ENCODE measurements at regions not wholly inside any gene's neighbourhood (a gene's known extent, or its start where the extent isn't known, plus 50 kb on each side); places are given as distances from the start of the nearest gene placed in this dataset.

- Mint-ChIP-seq H3K4me1 (no peaks in the 10 kb centered on the region), H3K36me3 (no peaks in the 10 kb centered on the region), H3K9me3 (peaks cover 0 to 2% (median 0%) of the 10 kb centered on the region in 7 donors), H3K27ac (no peak overlapping the region), H3K27me3 (ENCODE audit: low read depth in 3 of 3) (peaks cover 0 to 2% (median 0%) of the 10 kb centered on the region in 3 donors), H3K4me3 (no peak overlapping the region)
- Histone ChIP-seq H3K4me1 (ENCODE audit: control insufficient read depth in 1 of 2, insufficient read depth in 2 of 2, low read length in 2 of 2) (no peaks in the 10 kb centered on the region), H3K27me3 (ENCODE audit: control insufficient read depth in 2 of 2, insufficient read depth in 2 of 2, low read length in 2 of 2) (no peaks in the 10 kb centered on the region), H3K4me3 (replicated peaks in 1 of 3; ENCODE audit: low read depth in 2 of 3, low read length in 3 of 3) (no peak overlapping the region), H3K9ac (ENCODE audit: insufficient read depth, low read length, poor library complexity, severe bottlenecking) (no peak overlapping the region), H3K4me2 (replicated peaks; ENCODE audit: extremely low read depth, low read length, poor library complexity, severe bottlenecking) (no peak overlapping the region), H3K27ac (ENCODE audit: low read depth in 1 of 2, low read length in 2 of 2) (no peak overlapping the region), H4K20me1 (ENCODE audit: insufficient read depth, low read length) (no peaks in the 10 kb centered on the region), H3K36me3 (replicated peaks in 1 of 2; ENCODE audit: control insufficient read depth in 1 of 2, insufficient read depth in 2 of 2, low read length in 2 of 2) (no peaks in the 10 kb centered on the region), H3K9me3 (replicated peaks in 1 of 2; ENCODE audit: control insufficient read depth in 1 of 2, insufficient read depth in 1 of 2, low read length in 2 of 2) (no peaks in the 10 kb centered on the region), H3K79me2 (ENCODE audit: insufficient read depth, low read length) (no peaks in the 10 kb centered on the region), H2AFZ (ENCODE audit: insufficient read depth, low read depth, low read length, poor library complexity, severe bottlenecking) (no peak overlapping the region)
- WGBS (ENCODE audit: insufficient coverage), result no CpG with 5 or more reads among the region's 3 CpGs
- DNase-seq, result no peak
- TF ChIP-seq CTCF (IDR thresholded peaks at IDR 0.05), result no peak
- intact Hi-C loops (cut with micrococcal nuclease), result no loop called here
These were observed 435.3 kb downstream of the KLF12 start for GRCh38 chr13:73698859-73699258.

- Mint-ChIP-seq H3K4me3 (no peak overlapping the region), H3K27ac (no peak overlapping the region), H3K4me1 (no peaks in the 10 kb centered on the region), H3K27me3 (ENCODE audit: low read depth in 3 of 3) (peaks cover 0 to 2% (median 0%) of the 10 kb centered on the region in 3 donors), H3K9me3 (peaks cover 0 to 2% (median 0%) of the 10 kb centered on the region in 7 donors), H3K36me3 (no peaks in the 10 kb centered on the region)
- Histone ChIP-seq H3K27ac (ENCODE audit: low read depth in 1 of 2, low read length in 2 of 2) (no peak overlapping the region), H3K27me3 (ENCODE audit: control insufficient read depth in 2 of 2, insufficient read depth in 2 of 2, low read length in 2 of 2) (no peaks in the 10 kb centered on the region), H3K4me1 (ENCODE audit: control insufficient read depth in 1 of 2, insufficient read depth in 2 of 2, low read length in 2 of 2) (no peaks in the 10 kb centered on the region), H3K4me3 (replicated peaks in 1 of 3; ENCODE audit: low read depth in 2 of 3, low read length in 3 of 3) (no peak overlapping the region), H3K9me3 (replicated peaks in 1 of 2; ENCODE audit: control insufficient read depth in 1 of 2, insufficient read depth in 1 of 2, low read length in 2 of 2) (no peaks in the 10 kb centered on the region), H4K20me1 (ENCODE audit: insufficient read depth, low read length) (no peaks in the 10 kb centered on the region), H3K79me2 (ENCODE audit: insufficient read depth, low read length) (no peaks in the 10 kb centered on the region), H2AFZ (ENCODE audit: insufficient read depth, low read depth, low read length, poor library complexity, severe bottlenecking) (no peak overlapping the region), H3K4me2 (replicated peaks; ENCODE audit: extremely low read depth, low read length, poor library complexity, severe bottlenecking) (no peak overlapping the region), H3K9ac (ENCODE audit: insufficient read depth, low read length, poor library complexity, severe bottlenecking) (no peak overlapping the region), H3K36me3 (replicated peaks in 1 of 2; ENCODE audit: control insufficient read depth in 1 of 2, insufficient read depth in 2 of 2, low read length in 2 of 2) (no peaks in the 10 kb centered on the region)
- DNase-seq, result no peak
- intact Hi-C loops (cut with micrococcal nuclease), result no loop called here
- TF ChIP-seq CTCF (IDR thresholded peaks at IDR 0.05), result no peak
These were observed 437.0 kb downstream of the KLF12 start for GRCh38 chr13:73697166-73697565.

Measured in CD14-positive monocyte (primary cell).